ENCODE measurements at regions not wholly inside any gene's neighbourhood (a gene's known extent, or its start where the extent isn't known, plus 50 kb on each side); places are given as distances from the start of the nearest gene placed in this dataset.

- H2AFZ ChIP-seq (ENCODE audit: low read length): no peak overlapping the region
- H3K4me3 ChIP-seq (ENCODE audit: low read length in 2 of 2): no peak overlapping the region
- no peaks in the 10 kb centered on the region for H3K27me3 ChIP-seq (ENCODE audit: control insufficient read depth in 3 of 3, insufficient read depth in 3 of 3, low read depth in 1 of 3, low read length in 3 of 3)
- no peaks in the 10 kb centered on the region for H3K79me1 ChIP-seq (ENCODE audit: low read depth, low read length)
- no peak overlapping the region for H4K91ac ChIP-seq (ENCODE audit: low read depth, low read length, poor library complexity)
- peaks cover 0 to 2% of the 10 kb centered on the region in 2 donors for H3K4me1 ChIP-seq (ENCODE audit: control insufficient read depth in 2 of 2, insufficient read depth in 1 of 2, low read depth in 1 of 2, low read length in 2 of 2)
- H2BK12ac ChIP-seq (ENCODE audit: low read length): no peak overlapping the region
- H2BK15ac ChIP-seq (ENCODE audit: low read length): no peak overlapping the region
- H3K4me2 ChIP-seq (ENCODE audit: insufficient read depth, low read length, poor library complexity, severe bottlenecking): no peak overlapping the region
- no peaks in the 10 kb centered on the region for H3K36me3 ChIP-seq (replicated peaks in 1 of 2; ENCODE audit: control insufficient read depth in 2 of 2, insufficient read depth in 2 of 2, low read length in 2 of 2)
- H3K9me3 ChIP-seq (replicated peaks in 1 of 2; ENCODE audit: control insufficient read depth in 2 of 2, insufficient read depth in 1 of 2, low read depth in 1 of 2, low read length in 2 of 2): no peaks in the 10 kb centered on the region
- no peak overlapping the region for H3K14ac ChIP-seq (ENCODE audit: low read length)
- H3K4ac ChIP-seq (ENCODE audit: low read length): no peak overlapping the region
- no peak overlapping the region for H2BK5ac ChIP-seq (ENCODE audit: low read length)
- H2BK120ac ChIP-seq (ENCODE audit: low read depth, low read length): no peak overlapping the region
- DNase-seq (ENCODE audit: low spot score): no peak
- no peak overlapping the region for H4K8ac ChIP-seq (ENCODE audit: low read depth, low read length)
- no peak overlapping the region for H3K23ac ChIP-seq (ENCODE audit: low read depth, low read length, poor library complexity)
- no peak overlapping the region for H3K27ac ChIP-seq (replicated peaks; ENCODE audit: low read length)
- H2AK5ac ChIP-seq (ENCODE audit: low read depth, low read length): no peak overlapping the region
- H3K18ac ChIP-seq (ENCODE audit: low read length): no peak overlapping the region
- WGBS, 2 donors (ENCODE audit: extremely low coverage in 2 of 2, insufficient read length in 2 of 2, insufficient replicate concordance in 1 of 2): no CpG with 5 or more reads among the region's 2 CpGs
- H3K9ac ChIP-seq (ENCODE audit: low read depth, low read length, poor library complexity): no peak overlapping the region
Measured at GRCh38 chr13:78139765-78140164, 221.1 kb upstream of the EDNRB start.

- Histone ChIP-seq H3K9ac (ENCODE audit: low read depth, low read length, poor library complexity) (no peak overlapping the region), H3K36me3 (replicated peaks in 1 of 2; ENCODE audit: control insufficient read depth in 2 of 2, insufficient read depth in 2 of 2, low read length in 2 of 2) (no peaks in the 10 kb centered on the region), H3K14ac (ENCODE audit: low read length) (no peak overlapping the region), H2AFZ (ENCODE audit: low read length) (no peak overlapping the region), H3K4me1 (ENCODE audit: control insufficient read depth in 2 of 2, insufficient read depth in 1 of 2, low read depth in 1 of 2, low read length in 2 of 2) (peaks cover 0 to 2% of the 10 kb centered on the region in 2 donors), H3K27me3 (ENCODE audit: control insufficient read depth in 3 of 3, insufficient read depth in 3 of 3, low read depth in 1 of 3, low read length in 3 of 3) (no peaks in the 10 kb centered on the region), H3K23ac (ENCODE audit: low read depth, low read length, poor library complexity) (no peak overlapping the region), H2BK5ac (ENCODE audit: low read length) (no peak overlapping the region), H3K27ac (replicated peaks; ENCODE audit: low read length) (no peak overlapping the region), H2BK120ac (ENCODE audit: low read depth, low read length) (no peak overlapping the region), H4K91ac (ENCODE audit: low read depth, low read length, poor library complexity) (no peak overlapping the region), H3K4me3 (ENCODE audit: low read length in 2 of 2) (no peak overlapping the region), H2BK15ac (ENCODE audit: low read length) (no peak overlapping the region), H3K4ac (ENCODE audit: low read length) (no peak overlapping the region), H3K9me3 (replicated peaks in 1 of 2; ENCODE audit: control insufficient read depth in 2 of 2, insufficient read depth in 1 of 2, low read depth in 1 of 2, low read length in 2 of 2) (no peaks in the 10 kb centered on the region), H3K79me1 (ENCODE audit: low read depth, low read length) (no peaks in the 10 kb centered on the region), H3K18ac (ENCODE audit: low read length) (no peak overlapping the region), H2BK12ac (ENCODE audit: low read length) (no peak overlapping the region), H4K8ac (ENCODE audit: low read depth, low read length) (no peak overlapping the region), H3K4me2 (ENCODE audit: insufficient read depth, low read length, poor library complexity, severe bottlenecking) (no peak overlapping the region), H2AK5ac (ENCODE audit: low read depth, low read length) (no peak overlapping the region)
- DNase-seq (ENCODE audit: low spot score): no peak
- WGBS, 2 donors (ENCODE audit: extremely low coverage in 2 of 2, insufficient read length in 2 of 2, insufficient replicate concordance in 1 of 2): no CpG with 5 or more reads among the region's 2 CpGs
Measured at GRCh38 chr13:78138756-78139155, 220.1 kb upstream of the EDNRB start.

DNA sequence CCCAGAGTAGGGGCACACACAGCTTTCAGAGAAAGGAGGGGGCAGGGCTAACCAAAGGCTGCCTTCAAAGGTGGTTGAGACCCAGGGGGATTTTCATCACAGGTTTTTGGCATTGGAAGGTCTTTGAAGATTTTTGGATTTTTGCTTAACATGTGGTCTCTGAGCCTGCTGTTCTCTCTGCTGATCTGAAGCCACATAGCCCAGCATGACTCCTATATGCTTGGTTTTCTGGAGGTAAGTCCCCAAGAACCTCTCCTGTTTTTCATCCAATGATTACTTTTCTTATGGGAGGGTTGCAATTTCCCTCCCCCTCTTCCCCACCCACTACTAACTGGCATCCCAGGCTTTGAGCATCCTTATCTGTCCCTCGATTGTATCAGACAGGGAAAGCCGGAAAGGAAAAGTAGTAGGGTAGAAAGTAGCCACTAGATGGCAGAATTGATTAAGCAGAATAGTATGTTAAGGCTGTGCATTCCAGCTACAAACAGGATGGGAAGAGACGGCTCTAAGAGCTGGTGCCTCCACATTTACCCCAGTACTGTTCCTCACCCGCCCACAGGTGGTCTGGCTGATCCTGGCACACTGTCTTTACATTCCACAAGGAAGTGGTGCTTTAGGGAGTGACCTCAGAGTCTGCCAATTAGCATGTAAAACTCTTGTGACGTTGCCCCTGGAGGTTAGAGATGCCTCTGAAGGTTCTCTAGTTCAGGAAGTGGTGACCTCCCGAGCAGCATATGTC lies 218.9 kb upstream of the EDNRB start:
- Histone ChIP-seq H2BK5ac (ENCODE audit: low read length) (no peak overlapping the region), H2AK5ac (ENCODE audit: low read depth, low read length) (no peak overlapping the region), H3K4me3 (ENCODE audit: low read length in 2 of 2) (no peak overlapping the region), H2BK15ac (ENCODE audit: low read length) (no peak overlapping the region), H3K79me1 (ENCODE audit: low read depth, low read length) (no peaks in the 10 kb centered on the region), H3K4ac (ENCODE audit: low read length) (no peak overlapping the region), H3K4me1 (ENCODE audit: control insufficient read depth in 2 of 2, insufficient read depth in 1 of 2, low read depth in 1 of 2, low read length in 2 of 2) (peaks cover 0 to 2% of the 10 kb centered on the region in 2 donors), H3K9me3 (replicated peaks in 1 of 2; ENCODE audit: control insufficient read depth in 2 of 2, insufficient read depth in 1 of 2, low read depth in 1 of 2, low read length in 2 of 2) (no peaks in the 10 kb centered on the region), H3K9ac (ENCODE audit: low read depth, low read length, poor library complexity) (no peak overlapping the region), H3K18ac (ENCODE audit: low read length) (no peak overlapping the region), H4K8ac (ENCODE audit: low read depth, low read length) (no peak overlapping the region), H3K4me2 (ENCODE audit: insufficient read depth, low read length, poor library complexity, severe bottlenecking) (no peak overlapping the region), H3K27ac (replicated peaks; ENCODE audit: low read length) (no peak overlapping the region), H2BK12ac (ENCODE audit: low read length) (no peak overlapping the region), H2BK120ac (ENCODE audit: low read depth, low read length) (no peak overlapping the region), H4K91ac (ENCODE audit: low read depth, low read length, poor library complexity) (no peak overlapping the region), H3K23ac (ENCODE audit: low read depth, low read length, poor library complexity) (no peak overlapping the region), H3K27me3 (ENCODE audit: control insufficient read depth in 3 of 3, insufficient read depth in 3 of 3, low read depth in 1 of 3, low read length in 3 of 3) (no peaks in the 10 kb centered on the region), H2AFZ (ENCODE audit: low read length) (peak overlapping the region; percentile 71), H3K14ac (ENCODE audit: low read length) (no peak overlapping the region), H3K36me3 (replicated peaks in 1 of 2; ENCODE audit: control insufficient read depth in 2 of 2, insufficient read depth in 2 of 2, low read length in 2 of 2) (no peaks in the 10 kb centered on the region)
- peak; percentile 65 for DNase-seq (ENCODE audit: low spot score)
- WGBS, 2 donors (ENCODE audit: extremely low coverage in 2 of 2, insufficient read length in 2 of 2, insufficient replicate concordance in 1 of 2): no CpG with 5 or more reads among the region's 6 CpGs

DNA sequence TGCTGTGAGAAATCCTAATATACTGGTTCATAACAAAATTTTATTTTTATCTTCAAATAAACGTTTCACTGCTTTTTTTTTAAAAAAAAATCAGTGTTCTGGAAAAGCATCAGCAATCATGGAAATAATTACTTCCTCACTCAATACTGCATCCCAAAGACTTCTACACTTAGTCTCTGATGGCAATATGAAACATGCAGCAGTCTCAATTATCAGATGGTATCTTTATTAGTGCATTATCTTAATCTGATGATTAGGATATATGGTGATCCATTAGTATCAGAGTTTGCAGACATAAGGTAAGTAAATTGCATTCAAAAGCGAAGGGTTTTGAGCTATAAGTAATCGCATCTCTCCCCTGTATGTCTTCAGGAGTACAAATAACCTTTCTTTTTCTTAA lies 218.3 kb upstream of the EDNRB start:
- H3K4ac ChIP-seq (ENCODE audit: low read length): no peak overlapping the region
- H3K9ac ChIP-seq (ENCODE audit: low read depth, low read length, poor library complexity): no peak overlapping the region
- H4K8ac ChIP-seq (ENCODE audit: low read depth, low read length): no peak overlapping the region
- H3K36me3 ChIP-seq (replicated peaks in 1 of 2; ENCODE audit: control insufficient read depth in 2 of 2, insufficient read depth in 2 of 2, low read length in 2 of 2): no peaks in the 10 kb centered on the region
- H3K9me3 ChIP-seq (replicated peaks in 1 of 2; ENCODE audit: control insufficient read depth in 2 of 2, insufficient read depth in 1 of 2, low read depth in 1 of 2, low read length in 2 of 2): no peaks in the 10 kb centered on the region
- no peak overlapping the region for H2BK12ac ChIP-seq (ENCODE audit: low read length)
- H2BK15ac ChIP-seq (ENCODE audit: low read length): no peak overlapping the region
- no peak overlapping the region for H3K23ac ChIP-seq (ENCODE audit: low read depth, low read length, poor library complexity)
- no peak overlapping the region for H2BK5ac ChIP-seq (ENCODE audit: low read length)
- no peak overlapping the region for H3K4me2 ChIP-seq (ENCODE audit: insufficient read depth, low read length, poor library complexity, severe bottlenecking)
- no peak overlapping the region for H2AK5ac ChIP-seq (ENCODE audit: low read depth, low read length)
- H3K27ac ChIP-seq (replicated peaks; ENCODE audit: low read length): no peak overlapping the region
- WGBS, 2 donors (ENCODE audit: extremely low coverage in 2 of 2, insufficient read length in 2 of 2, insufficient replicate concordance in 1 of 2): no CpG with 5 or more reads among the region's 3 CpGs
- H2AFZ ChIP-seq (ENCODE audit: low read length): peak overlapping the region; percentile 6
- H3K4me1 ChIP-seq (ENCODE audit: control insufficient read depth in 2 of 2, insufficient read depth in 1 of 2, low read depth in 1 of 2, low read length in 2 of 2): peaks cover 0 to 2% of the 10 kb centered on the region in 2 donors
- H3K14ac ChIP-seq (ENCODE audit: low read length): no peak overlapping the region
- no peak overlapping the region for H2BK120ac ChIP-seq (ENCODE audit: low read depth, low read length)
- H3K79me1 ChIP-seq (ENCODE audit: low read depth, low read length): no peaks in the 10 kb centered on the region
- no peak overlapping the region for H3K4me3 ChIP-seq (ENCODE audit: low read length in 2 of 2)
- no peak overlapping the region for H3K18ac ChIP-seq (ENCODE audit: low read length)
- no peaks in the 10 kb centered on the region for H3K27me3 ChIP-seq (ENCODE audit: control insufficient read depth in 3 of 3, insufficient read depth in 3 of 3, low read depth in 1 of 3, low read length in 3 of 3)
- DNase-seq (ENCODE audit: low spot score): no peak
- H4K91ac ChIP-seq (ENCODE audit: low read depth, low read length, poor library complexity): no peak overlapping the region
